A172 (cell line): ENCODE measurements at regions not wholly inside any gene's neighbourhood (a gene's known extent, or its start where the extent isn't known, plus 50 kb on each side); places are given as distances from the start of the nearest gene placed in this dataset.
A peak's percentile ranks its signal among the peaks of the same experiment; 100 is the strongest.

Experiments used
- DNase-seq: peaks from one replicate; pipeline ENCODE4 v3.0.0-alpha.2; 2015; ENCODE audit warnings: low spot score

GRCh38 chr4:111492496-111492895, 652.8 kb upstream of the FAM241A start:
- no peak for DNase-seq

GRCh38 chr4:111494471-111494870, 650.8 kb upstream of the FAM241A start:
- no peak for DNase-seq

GRCh38 chr4:111494971-111495370, 650.3 kb upstream of the FAM241A start:
- DNase-seq: no peak

DNA sequence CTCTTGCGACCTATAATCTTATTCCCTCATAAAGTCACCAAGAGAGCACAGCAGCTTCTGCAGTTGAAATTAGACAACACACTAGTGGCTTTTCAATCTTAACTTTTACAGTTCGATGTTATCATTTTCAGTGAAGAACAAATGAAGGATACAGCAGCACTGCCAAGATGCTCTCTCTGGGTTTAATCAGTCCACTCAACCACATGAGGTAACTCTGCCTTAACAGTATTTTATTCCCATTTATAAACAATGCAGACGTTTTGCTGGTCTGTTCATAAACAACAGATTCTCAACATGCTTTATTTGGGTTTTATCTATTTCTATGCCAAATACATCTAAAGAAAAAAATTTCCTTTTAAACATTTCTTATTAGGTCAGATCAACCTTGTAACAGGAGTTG, 646.0 kb upstream of the FAM241A start:
- no peak for DNase-seq

- DNase-seq: no peak
Measured at GRCh38 chr4:111499706-111500105, 645.5 kb upstream of the FAM241A start.

GRCh38 chr4:111500858-111501257, 644.4 kb upstream of the FAM241A start:
- DNase-seq: no peak

DNA sequence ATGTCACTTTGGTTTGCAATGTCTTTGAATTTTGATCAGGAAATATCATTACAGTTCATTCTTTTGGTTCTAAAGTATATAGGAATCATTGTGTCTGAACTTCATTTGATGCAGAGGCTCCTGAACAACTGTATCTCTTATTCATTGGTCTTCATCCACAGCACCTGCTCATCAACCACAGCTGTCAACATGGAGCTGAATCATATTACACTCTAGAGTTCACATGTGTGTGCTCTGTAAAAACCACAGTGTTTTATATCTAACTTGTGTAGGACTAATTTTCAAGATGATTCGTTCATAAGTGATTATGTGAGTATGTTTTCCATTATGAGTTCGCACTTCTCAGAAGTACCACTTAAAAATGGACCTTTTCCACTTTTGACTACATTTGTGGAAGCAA, 643.3 kb upstream of the FAM241A start:
- DNase-seq: no peak

- DNase-seq: no peak
Measured at GRCh38 chr4:111502626-111503025, 642.6 kb upstream of the FAM241A start.

DNA sequence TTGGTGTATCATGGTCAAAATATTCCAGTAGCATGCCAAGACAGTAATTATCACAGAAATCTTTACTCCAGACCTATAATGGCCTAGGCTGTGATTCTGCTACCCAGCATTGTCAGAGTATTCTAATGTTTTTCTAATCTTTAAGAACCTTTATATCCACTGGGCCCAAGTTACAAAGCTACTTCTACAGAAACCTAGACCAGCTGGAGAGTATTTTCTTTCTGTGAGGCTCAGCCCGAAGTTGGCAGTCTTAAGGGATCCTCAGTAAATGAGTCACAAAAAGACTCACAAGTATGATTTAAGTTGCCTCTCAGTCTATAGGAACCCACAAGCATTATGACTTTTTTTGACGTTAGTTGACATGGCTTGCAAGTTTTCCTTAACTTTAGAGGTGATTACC, 638.5 kb upstream of the FAM241A start:
- no peak for DNase-seq

DNA sequence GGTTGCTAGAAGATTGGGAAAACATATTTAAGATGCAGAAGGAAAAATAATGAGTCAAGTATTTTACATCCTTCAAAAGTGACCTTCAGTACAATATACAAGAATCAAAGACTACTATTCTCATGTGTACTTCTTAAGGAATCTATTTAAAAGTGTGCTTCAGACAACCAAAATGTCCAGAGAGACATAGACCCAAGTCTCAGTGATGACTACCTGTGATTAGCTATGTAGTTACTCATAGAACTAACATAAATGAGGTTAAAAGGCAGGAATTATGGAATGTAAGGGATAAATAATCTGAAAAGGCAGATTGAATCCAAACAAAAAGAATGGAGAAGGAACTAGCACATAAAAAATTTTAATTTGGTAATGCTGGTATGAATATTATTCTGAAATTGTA, 634.7 kb upstream of the FAM241A start:
- no peak for DNase-seq

DNA sequence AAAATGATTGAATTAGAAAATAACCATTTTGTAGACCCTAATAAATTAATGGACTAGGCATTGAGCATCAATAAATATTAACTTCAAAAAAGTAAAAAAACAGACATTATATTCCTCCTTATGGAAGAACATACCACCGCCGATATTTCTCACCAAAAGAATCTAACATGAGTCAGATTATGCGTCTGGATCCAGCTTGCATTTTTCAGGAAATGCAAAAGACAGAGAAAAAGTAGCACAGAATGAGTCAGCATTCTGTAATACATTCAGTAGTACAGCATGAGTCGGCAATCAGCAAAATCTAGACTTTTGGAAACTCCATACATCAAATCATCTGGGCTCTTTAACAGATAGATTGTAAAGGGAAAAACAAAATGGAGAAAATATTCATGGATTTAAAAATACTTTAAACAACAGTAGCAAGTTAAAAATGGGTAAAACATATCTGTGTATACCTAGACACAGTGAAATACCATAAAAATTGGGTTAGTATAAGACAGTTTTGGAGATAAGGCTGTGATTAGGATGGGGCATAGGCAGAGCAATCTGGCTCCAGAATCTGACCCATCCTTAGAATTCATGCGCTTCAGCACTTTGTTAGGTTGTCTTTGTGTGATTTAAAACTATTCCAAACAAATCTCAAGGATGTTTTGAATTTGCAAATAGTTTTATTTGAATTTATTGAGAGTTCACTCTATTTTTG, 633.0 kb upstream of the FAM241A start:
- DNase-seq: peak; percentile 64

GRCh38 chr4:111519683-111520082, 625.6 kb upstream of the FAM241A start:
- no peak for DNase-seq

- DNase-seq: no peak
Measured at GRCh38 chr4:111530446-111530845, 614.8 kb upstream of the FAM241A start.

- DNase-seq: no peak
Measured at GRCh38 chr4:111535792-111536191, 609.5 kb upstream of the FAM241A start.

- DNase-seq: no peak
Measured at GRCh38 chr4:111537165-111537564, 608.1 kb upstream of the FAM241A start.

DNA sequence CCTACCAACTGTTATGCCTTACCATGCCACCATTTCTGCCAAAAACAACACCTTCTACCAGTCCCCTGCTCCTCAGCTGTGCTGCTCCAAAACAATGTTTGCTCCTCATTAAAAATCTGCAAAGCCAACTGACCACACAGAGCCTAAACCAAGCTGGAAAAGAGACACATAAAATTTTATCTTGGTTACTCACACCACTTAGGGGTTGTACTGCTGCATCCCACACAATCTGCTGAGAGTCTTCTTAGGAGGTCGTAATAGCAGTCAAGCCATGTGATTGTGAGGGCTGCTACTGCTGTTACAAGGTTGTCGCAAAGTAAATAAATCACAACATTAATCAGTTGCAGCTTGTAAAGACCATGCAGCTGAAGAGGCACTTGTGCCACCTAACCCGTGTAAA, 607.4 kb upstream of the FAM241A start:
- peak; percentile 4 for DNase-seq

DNA sequence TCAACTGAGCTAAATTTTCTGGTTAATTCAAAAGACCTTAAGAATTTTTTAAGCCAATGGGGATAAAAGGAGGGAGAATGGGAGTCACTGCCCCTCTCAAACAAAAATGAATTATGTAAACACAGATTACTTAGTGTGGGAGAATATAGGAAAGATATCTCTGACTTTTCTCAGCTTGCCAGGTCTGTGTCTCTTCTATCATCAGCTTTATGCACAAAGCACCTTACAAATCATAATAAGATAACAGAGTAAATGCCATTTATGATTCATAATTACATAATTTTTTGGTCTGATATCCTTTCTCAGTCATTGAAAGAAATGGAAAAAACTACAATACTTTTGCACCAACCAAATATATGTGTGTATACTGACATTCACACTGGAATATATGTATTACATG, 604.6 kb upstream of the FAM241A start:
- no peak for DNase-seq

GRCh38 chr4:111542056-111542455, 603.2 kb upstream of the FAM241A start:
- no peak for DNase-seq

DNA sequence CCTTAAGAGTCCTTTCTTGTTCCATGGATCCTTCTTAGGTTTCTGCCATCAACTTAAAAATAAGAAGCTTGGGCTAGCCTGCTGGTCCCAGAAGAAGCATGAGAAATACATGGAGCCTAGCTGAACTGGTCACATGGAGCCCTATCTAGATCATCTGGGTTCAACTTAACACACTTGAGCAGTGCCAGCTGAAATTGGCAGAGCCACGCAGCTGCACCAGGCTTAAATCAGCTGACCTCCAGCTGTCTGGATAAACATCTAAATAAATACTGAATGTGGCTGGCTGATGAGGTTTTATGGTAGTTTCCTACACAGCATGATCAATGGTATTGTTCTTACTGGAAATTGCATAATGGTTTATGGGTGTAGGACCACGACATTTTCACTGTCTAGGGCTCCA, 598.4 kb upstream of the FAM241A start:
- DNase-seq: no peak

DNA sequence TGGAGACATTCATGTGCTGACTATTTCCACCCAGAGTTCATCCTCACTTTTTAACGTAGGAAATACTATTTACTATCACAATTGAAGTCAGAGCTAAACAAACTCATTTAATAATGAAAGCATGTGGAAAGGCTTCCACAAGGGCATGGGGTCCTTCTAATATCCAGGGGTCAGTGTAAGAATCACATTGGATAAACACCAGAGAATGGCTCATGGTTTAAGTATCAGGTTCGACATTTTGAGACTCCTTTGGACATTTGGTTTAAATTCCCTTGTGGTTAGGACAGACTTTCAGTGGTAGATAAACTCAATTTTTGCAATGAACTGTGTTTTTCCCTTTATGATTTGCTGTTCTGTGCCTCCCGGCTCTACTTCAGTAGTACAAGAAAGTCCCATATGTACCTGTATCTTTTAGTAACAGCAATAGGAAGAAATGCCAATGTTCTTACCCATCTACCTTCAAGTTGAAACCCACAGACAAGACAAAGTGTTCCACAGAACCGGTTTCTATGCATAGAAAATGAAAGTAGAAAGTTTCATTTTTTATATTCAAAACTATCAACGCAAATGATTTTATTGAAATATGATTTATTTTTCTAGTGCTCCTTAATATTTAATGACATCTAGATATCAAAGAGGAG, 589.0 kb upstream of the FAM241A start:
- DNase-seq: no peak

- no peak for DNase-seq
Measured at GRCh38 chr4:111556851-111557250, 588.4 kb upstream of the FAM241A start.

GRCh38 chr4:111562826-111563225, 582.4 kb upstream of the FAM241A start:
- peak; percentile 7 for DNase-seq

- DNase-seq: no peak
Measured at GRCh38 chr4:111572470-111572869, 572.8 kb upstream of the FAM241A start.

GRCh38 chr4:111573386-111573785, 571.9 kb upstream of the FAM241A start:
- no peak for DNase-seq
